Endodermal cell (in vitro differentiated cells): ENCODE measurements at regions not wholly inside any gene's neighbourhood (a gene's known extent, or its start where the extent isn't known, plus 50 kb on each side); places are given as distances from the start of the nearest gene placed in this dataset.

Experiments
- DNase-seq: peaks from one replicate; pipeline ENCODE4 v3.0.0-alpha.2; 2017
- H3K27ac ChIP-seq: 2 replicates; pipeline ENCODE4 v1.5.1; 2013; ENCODE audit warnings: mild to moderate bottlenecking, low read depth, low read length, moderate library complexity
- H3K27me3 ChIP-seq: 2 replicates; pipeline ENCODE4 v1.6.1; 2013; ENCODE audit warnings: mild to moderate bottlenecking, low read length, moderate library complexity; ENCODE audit not compliant: insufficient read depth, control insufficient read depth, poor library complexity, severe bottlenecking
- H3K36me3 ChIP-seq: 2 replicates; pipeline ENCODE4 v1.7.0; 2013; ENCODE audit warnings: mild to moderate bottlenecking, low read length, moderate library complexity; ENCODE audit not compliant: control insufficient read depth, insufficient read depth
- H3K4me1 ChIP-seq: one replicate; pipeline ENCODE4 v1.7.0; 2013; ENCODE audit warnings: low read length; ENCODE audit not compliant: control insufficient read depth, insufficient read depth
- H3K4me3 ChIP-seq: 2 replicates; pipeline ENCODE4 v1.5.1; 2013; ENCODE audit warnings: mild to moderate bottlenecking, low read length, moderate library complexity
- H3K9ac ChIP-seq: 2 replicates; pipeline ENCODE4 v1.6.1; 2013; ENCODE audit warnings: mild to moderate bottlenecking, low read length, moderate library complexity; ENCODE audit not compliant: poor library complexity, severe bottlenecking; ENCODE audit errors: extremely low read depth
- H3K9me3 ChIP-seq: 2 replicates; pipeline ENCODE4 v1.6.1; 2013; ENCODE audit warnings: mild to moderate bottlenecking, low read length, moderate library complexity; ENCODE audit not compliant: control insufficient read depth
- H3K27ac Mint-ChIP-seq: 2 replicates; pipeline ENCODE4 v1.8.0; 2020; ENCODE audit warnings: mixed read lengths
- H3K27me3 Mint-ChIP-seq: 2 replicates; pipeline ENCODE4 v1.8.0; 2021; ENCODE audit warnings: mild to moderate bottlenecking, mixed read lengths; ENCODE audit not compliant: insufficient read depth
- H3K36me3 Mint-ChIP-seq: 2 replicates; pipeline ENCODE4 v1.8.0; 2020; ENCODE audit warnings: low read depth, mixed read lengths
- H3K4me1 Mint-ChIP-seq: 2 replicates; pipeline ENCODE4 v1.8.0; 2020; ENCODE audit warnings: mixed read lengths
- H3K4me3 Mint-ChIP-seq: 2 replicates; pipeline ENCODE4 v1.8.0; 2020; ENCODE audit warnings: mild to moderate bottlenecking, moderate library complexity, mixed read lengths
- H3K9me3 Mint-ChIP-seq: 2 replicates; pipeline ENCODE4 v1.8.0; 2020; ENCODE audit warnings: mild to moderate bottlenecking, mixed read lengths
- CTCF ChIP-seq: fragments of 200-600 bp; sonication (generic); conservative IDR thresholded peaks from 2 replicates; pipeline ENCODE4 v1.5.0; 2021; ENCODE audit warnings: antibody characterized with exemption, mild to moderate bottlenecking
- WGBS, 2 experiments: methylation state at CpG; one replicate each; pipeline versions ENCODE4 v1.1.5 to v1.1.7; 2013; ENCODE audit warnings: missing lambda C conversion rate in 2 of 2, mixed read lengths in 1 of 2; ENCODE audit not compliant: insufficient coverage in 1 of 2, insufficient read length in 1 of 2; 5-methylcytosine and 5-hydroxymethylcytosine counted together

DNA sequence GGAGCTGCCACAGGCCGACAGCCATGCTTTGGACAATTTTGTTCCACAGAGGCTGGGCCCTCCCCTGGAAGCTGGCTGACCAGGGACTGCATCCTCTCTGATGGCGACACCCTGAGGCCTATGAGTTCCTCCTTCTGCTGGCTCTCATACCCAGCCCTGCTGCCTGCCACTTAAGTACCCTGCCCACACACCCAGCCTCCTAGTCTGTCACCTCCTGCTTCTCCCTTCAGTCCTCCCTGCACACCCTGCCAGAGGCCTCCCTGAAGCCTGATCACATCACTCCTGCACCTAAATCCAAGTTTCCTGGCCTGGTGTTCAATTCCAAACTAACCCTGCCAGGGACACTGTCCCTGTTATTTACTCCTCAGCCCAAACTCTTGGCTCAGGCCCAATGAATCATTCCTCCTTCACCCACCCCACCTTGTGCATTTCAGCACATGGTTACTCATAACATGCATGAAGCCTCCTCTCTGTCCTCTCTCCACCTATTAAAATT, 136.7 kb upstream of the NECTIN1 start:
- DNase-seq, result no peak
- H3K36me3 ChIP-seq, result no peaks in the 10 kb centered on the region
- no peak overlapping the region for H3K27ac ChIP-seq
- no peak overlapping the region for H3K27ac Mint-ChIP-seq
- peaks cover 9% of the 10 kb centered on the region for H3K4me1 Mint-ChIP-seq
- H3K9ac ChIP-seq, result no peak overlapping the region
- no peaks in the 10 kb centered on the region for H3K27me3 ChIP-seq
- no peaks in the 10 kb centered on the region for H3K9me3 ChIP-seq
- H3K27me3 Mint-ChIP-seq, result peaks cover 12% of the 10 kb centered on the region
- WGBS, 2 experiments, result 90% methylated on average over 2 of the region's 2 CpGs; no CpG with 5 or more reads in 1 of the 2 experiments
- H3K9me3 Mint-ChIP-seq, result peaks cover 8% of the 10 kb centered on the region
- no peak overlapping the region for H3K4me3 ChIP-seq
- TF ChIP-seq CTCF, result no peak
- no peak overlapping the region for H3K4me3 Mint-ChIP-seq
- H3K4me1 ChIP-seq, result no peaks in the 10 kb centered on the region
- no peaks in the 10 kb centered on the region for H3K36me3 Mint-ChIP-seq

GRCh38 chr11:119864836-119865235, 135.8 kb upstream of the NECTIN1 start:
- H3K4me1 ChIP-seq, result no peaks in the 10 kb centered on the region
- Mint-ChIP-seq H3K36me3 (no peaks in the 10 kb centered on the region), H3K27me3 (peaks cover 17% of the 10 kb centered on the region), H3K27ac (no peak overlapping the region), H3K4me3 (no peak overlapping the region), H3K9me3 (peaks cover 8% of the 10 kb centered on the region), H3K4me1 (peaks cover 9% of the 10 kb centered on the region)
- H3K4me3 ChIP-seq, result no peak overlapping the region
- H3K27me3 ChIP-seq, result no peaks in the 10 kb centered on the region
- no peak for DNase-seq
- H3K27ac ChIP-seq, result no peak overlapping the region
- no peaks in the 10 kb centered on the region for H3K9me3 ChIP-seq
- no peak overlapping the region for H3K9ac ChIP-seq
- 95 to 100% methylated on average over 3 to 7 of the region's 7 CpGs for WGBS, 2 experiments
- TF ChIP-seq CTCF, result no peak
- H3K36me3 ChIP-seq, result no peaks in the 10 kb centered on the region

GRCh38 chr11:119863851-119864601, 135.0 kb upstream of the NECTIN1 start:
- H3K27me3 Mint-ChIP-seq, result peaks cover 24% of the 10 kb centered on the region
- no peaks in the 10 kb centered on the region for H3K4me1 ChIP-seq
- H3K27me3 ChIP-seq, result no peaks in the 10 kb centered on the region
- H3K4me3 ChIP-seq, result no peak overlapping the region
- WGBS, 2 experiments, result 79 to 82% methylated on average over 10 to 17 of the region's 17 CpGs
- no peaks in the 10 kb centered on the region for H3K9me3 ChIP-seq
- H3K4me3 Mint-ChIP-seq, result no peak overlapping the region
- H3K9me3 Mint-ChIP-seq, result peaks cover 8% of the 10 kb centered on the region
- H3K9ac ChIP-seq, result no peak overlapping the region
- no peak overlapping the region for H3K27ac ChIP-seq
- TF ChIP-seq CTCF, result peak; percentile 34
- no peaks in the 10 kb centered on the region for H3K36me3 ChIP-seq
- no peak for DNase-seq
- no peak overlapping the region for H3K27ac Mint-ChIP-seq
- H3K36me3 Mint-ChIP-seq, result no peaks in the 10 kb centered on the region
- peaks cover 9% of the 10 kb centered on the region for H3K4me1 Mint-ChIP-seq
